ENCODE measurements at regions not wholly inside any gene's neighbourhood (a gene's known extent, or its start where the extent isn't known, plus 50 kb on each side); places are given as distances from the start of the nearest gene placed in this dataset.

DNA sequence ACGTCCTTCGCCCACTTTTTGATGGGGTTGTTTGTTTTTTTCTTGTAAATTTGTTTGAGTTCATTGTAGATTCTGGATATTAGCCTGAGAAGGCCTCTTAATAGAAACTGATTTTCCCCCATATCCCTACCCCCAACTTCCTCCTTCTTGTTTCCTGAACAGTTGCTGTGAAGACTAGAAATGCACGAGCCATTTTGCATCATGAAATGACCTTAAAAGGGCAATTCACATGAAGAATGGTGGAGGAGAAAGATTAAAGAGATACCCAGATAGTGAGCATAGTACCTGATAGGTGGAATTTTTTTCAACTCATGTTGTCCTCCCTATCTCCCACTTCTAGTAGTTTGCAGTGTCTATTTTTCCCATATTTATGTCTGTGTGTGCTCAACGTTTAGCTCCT, 55.2 kb upstream of the KCNH8 start:
- no peaks in the 10 kb centered on the region for H3K4me1 Mint-ChIP-seq (ENCODE audit: low read depth)
- TF ChIP-seq, protein P1, sequence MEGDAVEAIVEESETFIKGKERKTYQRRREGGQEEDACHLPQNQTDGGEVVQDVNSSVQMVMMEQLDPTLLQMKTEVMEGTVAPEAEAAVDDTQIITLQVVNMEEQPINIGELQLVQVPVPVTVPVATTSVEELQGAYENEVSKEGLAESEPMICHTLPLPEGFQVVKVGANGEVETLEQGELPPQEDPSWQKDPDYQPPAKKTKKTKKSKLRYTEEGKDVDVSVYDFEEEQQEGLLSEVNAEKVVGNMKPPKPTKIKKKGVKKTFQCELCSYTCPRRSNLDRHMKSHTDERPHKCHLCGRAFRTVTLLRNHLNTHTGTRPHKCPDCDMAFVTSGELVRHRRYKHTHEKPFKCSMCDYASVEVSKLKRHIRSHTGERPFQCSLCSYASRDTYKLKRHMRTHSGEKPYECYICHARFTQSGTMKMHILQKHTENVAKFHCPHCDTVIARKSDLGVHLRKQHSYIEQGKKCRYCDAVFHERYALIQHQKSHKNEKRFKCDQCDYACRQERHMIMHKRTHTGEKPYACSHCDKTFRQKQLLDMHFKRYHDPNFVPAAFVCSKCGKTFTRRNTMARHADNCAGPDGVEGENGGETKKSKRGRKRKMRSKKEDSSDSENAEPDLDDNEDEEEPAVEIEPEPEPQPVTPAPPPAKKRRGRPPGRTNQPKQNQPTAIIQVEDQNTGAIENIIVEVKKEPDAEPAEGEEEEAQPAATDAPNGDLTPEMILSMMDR (IDR thresholded peaks at IDR 0.05), result no peak
- Histone ChIP-seq H3K4me1 (ENCODE audit: insufficient read depth, low read length) (no peaks in the 10 kb centered on the region), H3K27ac (ENCODE audit: low read depth in 1 of 2, low read length in 2 of 2) (no peak overlapping the region), H3K27me3 (ENCODE audit: control insufficient read depth in 1 of 2, insufficient read depth in 2 of 2, low read length in 2 of 2) (no peaks in the 10 kb centered on the region), H3K4me3 (ENCODE audit: low read length) (no peak overlapping the region), H3K9me3 (ENCODE audit: control insufficient read depth in 1 of 2, insufficient read depth in 1 of 2, low read length in 2 of 2) (no peaks in the 10 kb centered on the region), H3K36me3 (ENCODE audit: insufficient read depth, low read length) (no peaks in the 10 kb centered on the region)
- no peak overlapping the region for H3K4me3 Mint-ChIP-seq
- ATAC-seq (ENCODE audit: poor library complexity), result no peak
- no peaks in the 10 kb centered on the region for H3K9me3 Mint-ChIP-seq
- intact Hi-C loops (cut with DNase I, micrococcal nuclease), result no loop called here
- H3K27ac Mint-ChIP-seq, result no peak overlapping the region
- no peaks in the 10 kb centered on the region for H3K27me3 Mint-ChIP-seq
- H3K36me3 Mint-ChIP-seq (ENCODE audit: low read depth), result no peaks in the 10 kb centered on the region
- ChIA-PET CTCF (no interaction called here), POLR2A (no interaction called here)
- no peak for DNase-seq

DNA sequence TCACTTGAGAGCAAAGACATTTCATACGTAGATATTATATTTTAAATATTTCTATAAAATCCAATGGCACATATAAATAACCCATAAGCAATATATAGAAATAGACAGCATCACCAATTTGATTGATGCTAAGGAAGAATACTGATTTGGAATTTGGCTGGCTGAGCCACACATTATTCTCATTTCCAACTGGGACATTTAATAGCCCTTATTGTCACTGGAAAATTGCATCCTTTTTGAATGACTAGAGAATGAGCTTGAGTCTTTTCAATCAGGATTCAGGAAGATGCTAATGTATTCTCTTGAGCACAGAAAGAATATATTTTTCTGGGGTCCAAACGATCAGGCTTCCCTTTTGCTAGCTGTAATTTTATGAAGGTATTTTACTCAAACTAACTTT, 70.9 kb upstream of the KCNH8 start:
- ATAC-seq (ENCODE audit: poor library complexity), result no peak
- no peaks in the 10 kb centered on the region for H3K36me3 Mint-ChIP-seq (ENCODE audit: low read depth)
- H3K27ac ChIP-seq (ENCODE audit: low read depth in 1 of 2, low read length in 2 of 2), result no peak overlapping the region
- no peak overlapping the region for H3K27ac Mint-ChIP-seq
- no peaks in the 10 kb centered on the region for H3K4me1 Mint-ChIP-seq (ENCODE audit: low read depth)
- H3K36me3 ChIP-seq (ENCODE audit: insufficient read depth, low read length), result no peaks in the 10 kb centered on the region
- H3K4me3 ChIP-seq (ENCODE audit: low read length), result no peak overlapping the region
- no peaks in the 10 kb centered on the region for H3K27me3 ChIP-seq (ENCODE audit: control insufficient read depth in 1 of 2, insufficient read depth in 2 of 2, low read length in 2 of 2)
- no peak overlapping the region for H3K4me3 Mint-ChIP-seq
- DNase-seq, result no peak
- ChIA-PET CTCF (no interaction called here), POLR2A (no interaction called here)
- no peaks in the 10 kb centered on the region for H3K9me3 ChIP-seq (ENCODE audit: control insufficient read depth in 1 of 2, insufficient read depth in 1 of 2, low read length in 2 of 2)
- H3K4me1 ChIP-seq (ENCODE audit: insufficient read depth, low read length), result no peaks in the 10 kb centered on the region
- H3K27me3 Mint-ChIP-seq, result peaks cover 12% of the 10 kb centered on the region
- TF ChIP-seq, protein P1 (IDR thresholded peaks at IDR 0.05), result no peak
- intact Hi-C loops (cut with DNase I, micrococcal nuclease), result no loop called here
- H3K9me3 Mint-ChIP-seq, result peaks cover 3% of the 10 kb centered on the region

DNA sequence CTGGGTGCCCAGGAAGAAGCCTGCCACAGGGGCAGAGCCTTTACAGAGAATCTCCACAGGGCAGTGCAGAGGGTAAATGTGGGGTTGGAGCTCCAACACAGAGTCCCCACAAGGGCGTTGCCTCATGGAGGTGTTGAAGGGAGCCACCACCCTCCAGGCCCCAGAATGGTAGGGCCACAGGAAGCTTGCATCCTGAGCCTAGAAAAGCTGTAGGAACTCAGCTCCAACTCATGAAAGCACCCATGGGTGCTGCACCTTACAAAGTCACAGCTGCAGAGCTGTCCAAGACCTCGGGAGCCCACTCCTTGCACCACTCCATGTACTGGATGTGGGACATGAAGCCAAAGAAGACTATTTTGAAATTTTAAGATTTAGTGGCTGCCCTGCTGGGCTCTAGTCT, 73.3 kb upstream of the KCNH8 start:
- no peak overlapping the region for H3K27ac ChIP-seq (ENCODE audit: low read depth in 1 of 2, low read length in 2 of 2)
- intact Hi-C loops (cut with DNase I, micrococcal nuclease), result no loop called here

More for the DNA sequence above, 73.3 kb upstream of the KCNH8 start:
- CTCF ChIA-PET, result no interaction called here
- Mint-ChIP-seq H3K36me3 (ENCODE audit: low read depth) (no peaks in the 10 kb centered on the region), H3K4me3 (no peak overlapping the region), H3K27ac (no peak overlapping the region), H3K4me1 (ENCODE audit: low read depth) (no peaks in the 10 kb centered on the region), H3K9me3 (peaks cover 3% of the 10 kb centered on the region), H3K27me3 (peaks cover 12% of the 10 kb centered on the region)
- POLR2A ChIA-PET, result no interaction called here
- no peaks in the 10 kb centered on the region for H3K9me3 ChIP-seq (ENCODE audit: control insufficient read depth in 1 of 2, insufficient read depth in 1 of 2, low read length in 2 of 2)
- ATAC-seq (ENCODE audit: poor library complexity), result no peak
- no peaks in the 10 kb centered on the region for H3K27me3 ChIP-seq (ENCODE audit: control insufficient read depth in 1 of 2, insufficient read depth in 2 of 2, low read length in 2 of 2)
- no peak for DNase-seq
- TF ChIP-seq, protein P1 (IDR thresholded peaks at IDR 0.05), result no peak
- H3K4me3 ChIP-seq (ENCODE audit: low read length), result no peak overlapping the region
- no peaks in the 10 kb centered on the region for H3K4me1 ChIP-seq (ENCODE audit: insufficient read depth, low read length)
- H3K36me3 ChIP-seq (ENCODE audit: insufficient read depth, low read length), result no peaks in the 10 kb centered on the region

Measured in CD4-positive, alpha-beta T cell (primary cell).